PC-3 (cell line): ENCODE measurements at regions not wholly inside any gene's neighbourhood (a gene's known extent, or its start where the extent isn't known, plus 50 kb on each side); places are given as distances from the start of the nearest gene placed in this dataset.

Experiments used
- ATAC-seq: fragments of 200-7000 bp; cut with Tn5 transposase; 2 replicates; pipeline ENCODE4 v1.9.1; 2020; ENCODE audit warnings: mild to moderate bottlenecking, moderate library complexity
- BruUV-seq: library from RNA; stranded (reverse); fragments of 400-500 nt; replicated peaks from 2 replicates; lab custom pipeline; 2021; lab: Mats Ljungman, UMichigan
- CTCF ChIA-PET: fragments of 300-600 bp; sonication (Branson Sonifier 250); formaldehyde crosslinking; loops from one replicate; lab custom pipeline; 2022; ENCODE audit warnings: antibody characterized with exemption; lab: Charles Lee
- POLR2A ChIA-PET: fragments of 300-600 bp; sonication (Branson Sonifier 250); formaldehyde crosslinking; loops from one replicate; lab custom pipeline; 2022; ENCODE audit warnings: antibody characterized with exemption; ENCODE audit not compliant: unreplicated experiment; lab: Charles Lee
- DNase-seq: peaks from one replicate; pipeline ENCODE4 v3.0.0-alpha.2; 2015
- H2AFZ ChIP-seq: fragments of 300-600 bp; sonication (generic); 2 replicates; pipeline ENCODE4 v1.6.0; 2016; ENCODE audit warnings: antibody characterized with exemption, low read length
- H3F3A ChIP-seq: fragments of 300-600 bp; sonication (generic); one replicate; pipeline ENCODE4 v1.6.0; 2017; ENCODE audit warnings: antibody characterized with exemption, low read length, control low read depth, mild to moderate bottlenecking; ENCODE audit not compliant: unreplicated experiment
- H3K27ac ChIP-seq: fragments of 300-600 bp; sonication (generic); 2 replicates; pipeline ENCODE4 v1.5.1; 2016; ENCODE audit warnings: mild to moderate bottlenecking, low read length
- H3K27me3 ChIP-seq: fragments of 300-600 bp; sonication (generic); 2 replicates; pipeline ENCODE4 v1.6.1; 2016; ENCODE audit warnings: low read length, mixed read lengths
- H3K36me3 ChIP-seq: fragments of 300-600 bp; sonication (generic); 2 replicates; pipeline ENCODE4 v1.6.1; 2016; ENCODE audit warnings: low read depth, mixed run types, low read length, mixed read lengths
- H3K4me1 ChIP-seq: fragments of 300-600 bp; sonication (generic); 2 replicates; pipeline ENCODE4 v1.5.1; 2016; ENCODE audit warnings: low read length; ENCODE audit not compliant: insufficient read depth
- H3K4me2 ChIP-seq: fragments of 300-600 bp; sonication (generic); 2 replicates; pipeline ENCODE4 v1.6.0; 2016; ENCODE audit warnings: low read length
- H3K4me3 ChIP-seq: fragments of 300-600 bp; sonication (generic); 2 replicates; pipeline ENCODE4 v1.5.1; 2016; ENCODE audit warnings: mild to moderate bottlenecking, low read length, mixed read lengths
- H3K79me2 ChIP-seq: fragments of 300-600 bp; sonication (generic); 2 replicates; pipeline ENCODE4 v1.6.1; 2017; ENCODE audit warnings: low read length, mixed read lengths
- H3K9ac ChIP-seq: fragments of 300-600 bp; sonication (generic); 2 replicates; pipeline ENCODE4 v1.6.0; 2016; ENCODE audit warnings: mild to moderate bottlenecking, low read length
- H3K9me2 ChIP-seq: fragments of 300-600 bp; sonication (generic); replicated peaks from 2 replicates; pipeline ENCODE4 v1.6.1; 2016; ENCODE audit warnings: mixed run types, low read length, mixed read lengths
- H3K9me3 ChIP-seq: fragments of 300-600 bp; sonication (generic); 2 replicates; pipeline ENCODE4 v1.6.1; 2016; ENCODE audit warnings: low read length, mixed read lengths
- H4K20me1 ChIP-seq: fragments of 300-600 bp; sonication (generic); 2 replicates; pipeline ENCODE4 v1.6.1; 2016; ENCODE audit warnings: low read length, mixed read lengths
- CTCF ChIP-seq: fragments of 300-600 bp; sonication (generic); conservative IDR thresholded peaks from 2 replicates; pipeline ENCODE4 v1.5.1; 2017; ENCODE audit warnings: antibody characterized with exemption, low read depth, mild to moderate bottlenecking, low read length
- EZH2 ChIP-seq: fragments of 300-600 bp; sonication (generic); IDR thresholded peaks from one replicate; pipeline ENCODE4 v1.6.1; 2017; ENCODE audit warnings: antibody characterized with exemption, mild to moderate bottlenecking, low read length; ENCODE audit not compliant: unreplicated experiment
- EZH2phosphoT487 ChIP-seq: fragments of 300-600 bp; sonication (generic); IDR thresholded peaks from 2 replicates; pipeline ENCODE4 v1.6.1; 2018; ENCODE audit warnings: mild to moderate bottlenecking, antibody characterized with exemption, low read length, borderline replicate concordance
- intact Hi-C: fragments of 100-400 bp; cut with micrococcal nuclease; formaldehyde crosslinking; loops from 2 replicates; pipeline ENCODE4 v1.9.0; 2023

GRCh38 chr3:159904911-159905310 is 83.7 kb upstream of the IL12A start:
- intact Hi-C loops, result no loop called here
- no peak overlapping the region for H3K4me3 ChIP-seq
- H4K20me1 ChIP-seq, result no peaks in the 10 kb centered on the region
- DNase-seq (no peak), ATAC-seq (no peak)
- no peaks in the 10 kb centered on the region for H3K79me2 ChIP-seq
- H3K36me3 ChIP-seq, result no peaks in the 10 kb centered on the region
- no peak overlapping the region for H2AFZ ChIP-seq
- H3K27ac ChIP-seq, result no peak overlapping the region
- ChIA-PET POLR2A (no interaction called here), CTCF (interaction anchor here (1.3 kb wide), 1 partner anchor 82 kb away, joined by 5 read pairs; no protein-coding TSS in a partner anchor)
- H3F3A ChIP-seq, result no peaks in the 10 kb centered on the region
- no peak overlapping the region for H3K9ac ChIP-seq
- no peak overlapping the region for H3K4me2 ChIP-seq
- no peaks in the 10 kb centered on the region for H3K9me2 ChIP-seq
- H3K27me3 ChIP-seq, result no peaks in the 10 kb centered on the region
- TF ChIP-seq EZH2, result no peak
- TF ChIP-seq CTCF, result no peak
- no peak for TF ChIP-seq EZH2phosphoT487
- no peaks in the 10 kb centered on the region for H3K9me3 ChIP-seq
- BruUV-seq, result no TSS peak
- H3K4me1 ChIP-seq, result no peaks in the 10 kb centered on the region

GRCh38 chr3:159907828-159908227 is 80.8 kb upstream of the IL12A start:
- no peak for ATAC-seq
- CTCF ChIA-PET, result interaction anchor here (0.7 kb wide), 1 partner anchor 83 kb away, joined by 3 read pairs; no protein-coding TSS in a partner anchor

More at GRCh38 chr3:159907828-159908227, 80.8 kb upstream of the IL12A start:
- Histone ChIP-seq H3F3A (no peaks in the 10 kb centered on the region), H3K27ac (no peak overlapping the region), H3K4me3 (no peak overlapping the region), H4K20me1 (no peaks in the 10 kb centered on the region), H3K36me3 (no peaks in the 10 kb centered on the region), H3K9me2 (no peaks in the 10 kb centered on the region), H2AFZ (no peak overlapping the region), H3K27me3 (no peaks in the 10 kb centered on the region), H3K9ac (no peak overlapping the region), H3K9me3 (no peaks in the 10 kb centered on the region), H3K4me1 (no peaks in the 10 kb centered on the region), H3K4me2 (no peak overlapping the region), H3K79me2 (no peaks in the 10 kb centered on the region)
- POLR2A ChIA-PET, result no interaction called here
- intact Hi-C loops, result no loop called here
- no TSS peak for BruUV-seq
- TF ChIP-seq CTCF (no peak), EZH2 (no peak), EZH2phosphoT487 (no peak)
- DNase-seq, result no peak
